NCI-H2029 treated with DMSO at 0.1 percent for 48 hours (cell line): ENCODE measurements at regions not wholly inside any gene's neighbourhood (a gene's known extent, or its start where the extent isn't known, plus 50 kb on each side); places are given as distances from the start of the nearest gene placed in this dataset.

ENCODE experiments used
- DNase-seq: peaks from one replicate; lab custom pipeline; 2025; lab: John Stamatoyannopoulos, UW

DNA sequence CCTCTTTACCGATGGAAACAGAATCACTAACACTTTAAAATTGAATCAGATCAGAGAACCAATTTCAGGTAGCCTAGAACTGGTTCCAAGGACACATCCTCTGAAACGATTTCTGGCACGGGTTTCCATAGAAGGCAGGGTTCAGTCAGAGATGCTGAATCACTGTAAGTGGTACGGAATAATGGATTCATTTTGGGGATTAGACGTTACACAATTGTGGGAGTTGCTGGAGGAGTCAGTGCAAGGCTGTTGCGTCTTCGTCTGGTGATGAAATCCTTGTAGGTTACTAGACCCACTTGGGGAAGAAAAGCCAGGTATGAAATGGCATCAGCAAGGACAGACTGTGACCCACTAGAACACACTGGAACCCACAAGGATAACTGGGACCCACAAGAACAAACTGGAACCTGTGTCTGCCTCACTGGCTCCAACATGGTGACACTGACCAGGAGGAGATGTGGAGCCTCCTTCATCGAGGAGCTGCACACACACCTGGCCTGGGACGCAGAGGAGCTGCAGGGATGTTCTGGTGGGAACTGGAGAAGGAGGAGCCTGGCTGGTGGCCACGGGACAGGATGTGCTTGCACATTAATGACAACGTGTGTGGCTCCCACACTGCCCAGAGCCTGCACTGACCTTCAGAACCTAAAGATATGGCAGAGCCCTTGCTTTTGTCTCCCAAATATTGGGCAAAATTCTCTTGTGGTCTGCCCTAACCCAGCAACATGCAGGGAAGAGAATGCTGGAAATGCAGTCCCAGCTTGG lies 105.1 kb downstream of the TRAPPC11 start:
- DNase-seq, result no peak

DNA sequence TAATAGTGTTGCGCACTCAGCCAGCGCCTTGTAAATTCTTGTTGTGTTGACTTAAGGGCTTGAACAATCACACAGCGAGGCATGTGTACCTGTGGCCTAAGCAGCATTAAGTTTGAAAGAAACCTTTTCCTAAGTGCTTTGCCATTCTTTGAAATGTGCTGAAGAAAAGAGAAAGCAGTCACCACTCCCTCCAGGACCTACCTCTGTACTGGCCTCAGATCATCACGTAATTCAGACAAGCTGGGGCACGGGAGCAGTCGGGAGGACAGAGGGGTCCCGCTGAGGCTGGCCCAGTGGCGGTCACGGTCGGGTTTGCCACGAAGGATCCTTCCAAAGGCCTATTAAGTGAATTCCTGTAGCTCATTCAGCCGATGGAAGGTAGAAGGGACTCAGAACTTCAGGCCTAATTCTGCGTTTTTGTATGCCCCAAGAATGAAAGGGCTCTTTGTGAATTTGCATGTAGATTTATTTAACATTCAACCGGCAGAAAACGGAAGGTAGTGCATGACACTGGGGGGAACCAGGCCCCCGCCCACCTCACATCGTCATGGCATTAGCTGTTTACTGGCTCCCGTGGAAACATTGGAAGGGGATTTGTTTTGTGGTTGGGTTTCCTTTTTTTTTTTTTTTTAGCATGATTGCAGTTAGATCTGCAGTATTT lies 106.3 kb downstream of the TRAPPC11 start:
- no peak for DNase-seq

DNA sequence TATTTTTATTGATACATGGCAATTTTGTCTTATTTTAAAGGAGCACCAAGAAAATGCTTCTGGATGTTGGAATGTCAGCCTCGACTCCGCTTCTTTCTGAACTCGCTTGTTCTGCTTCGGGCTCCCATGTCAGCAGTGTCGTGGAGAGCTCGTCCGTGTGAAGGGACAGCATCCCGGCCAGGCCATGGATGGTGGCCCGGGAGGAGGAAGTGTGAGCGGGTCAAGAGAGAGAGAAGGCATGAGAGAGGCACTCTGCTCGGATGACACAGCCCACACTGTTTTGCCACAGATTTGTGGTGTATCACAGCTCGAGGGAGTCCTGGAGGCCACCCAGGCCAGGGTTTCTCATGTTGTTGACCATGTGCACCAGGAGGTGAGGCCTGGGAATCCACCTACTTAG lies 107.0 kb downstream of the TRAPPC11 start:
- no peak for DNase-seq

DNA sequence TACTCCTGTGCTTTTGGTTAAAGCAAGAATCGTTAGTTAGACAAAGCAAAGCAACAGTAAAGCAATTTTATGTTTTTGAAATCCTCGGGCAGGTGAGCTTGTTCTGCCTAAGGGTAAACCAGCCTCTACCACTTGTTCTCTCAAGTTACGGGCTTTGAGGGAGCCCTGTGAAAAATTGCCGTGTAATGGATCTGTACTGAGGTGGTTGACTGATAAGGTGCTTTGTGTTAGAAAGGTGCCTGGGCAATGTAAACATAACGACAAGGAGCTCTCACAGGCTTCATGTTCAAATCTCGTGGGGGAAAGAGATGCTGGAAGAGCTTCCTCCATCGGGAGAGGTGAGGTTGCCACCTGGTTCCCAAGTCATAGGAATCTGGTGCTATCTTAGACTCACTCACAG lies 111.8 kb downstream of the TRAPPC11 start:
- DNase-seq, result no peak

- no peak for DNase-seq
These were observed 113.3 kb downstream of the TRAPPC11 start for GRCh38 chr4:183772361-183772760.

DNA sequence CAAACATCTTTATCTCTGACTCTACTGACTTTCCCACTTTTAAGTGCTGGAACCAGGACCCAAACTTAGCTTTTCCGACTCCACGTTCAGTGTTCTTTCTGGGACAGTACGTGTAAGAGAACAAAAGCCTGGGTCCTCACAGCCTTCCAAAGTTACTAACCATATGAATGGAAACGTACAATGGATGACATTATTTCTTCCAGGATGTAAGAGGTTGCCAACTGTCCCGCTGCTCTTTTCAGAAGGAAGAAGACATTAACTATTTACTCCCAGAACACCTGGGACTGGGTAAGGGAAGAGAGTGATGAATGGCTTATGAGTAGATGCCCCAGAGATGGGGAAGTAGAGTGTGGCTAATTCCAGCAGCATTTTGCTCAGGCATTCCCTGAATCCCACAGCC lies 114.7 kb downstream of the TRAPPC11 start:
- DNase-seq, result no peak

DNA sequence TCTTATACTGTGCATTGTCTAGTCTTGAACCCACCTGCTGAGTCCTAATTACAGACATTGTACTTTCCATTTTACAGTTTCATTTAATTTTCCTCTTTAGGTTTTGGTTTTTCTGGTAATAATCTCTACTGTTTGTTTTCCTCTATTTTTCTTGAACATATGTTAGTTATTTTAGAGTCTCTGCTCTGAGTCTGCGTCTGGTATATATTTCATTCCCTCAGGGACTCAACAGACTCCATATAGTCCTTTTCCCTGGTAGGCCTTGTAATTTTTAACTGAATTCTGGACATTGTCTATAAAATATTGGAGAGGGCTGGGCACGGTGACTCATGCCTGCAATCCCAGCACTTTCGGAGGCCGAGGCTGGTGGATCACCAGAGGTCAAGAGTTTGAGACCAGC lies 121.8 kb upstream of the STOX2 start:
- DNase-seq, result no peak

GRCh38 chr4:183783991-183784553 lies 121.0 kb upstream of the STOX2 start:
- no peak for DNase-seq

DNA sequence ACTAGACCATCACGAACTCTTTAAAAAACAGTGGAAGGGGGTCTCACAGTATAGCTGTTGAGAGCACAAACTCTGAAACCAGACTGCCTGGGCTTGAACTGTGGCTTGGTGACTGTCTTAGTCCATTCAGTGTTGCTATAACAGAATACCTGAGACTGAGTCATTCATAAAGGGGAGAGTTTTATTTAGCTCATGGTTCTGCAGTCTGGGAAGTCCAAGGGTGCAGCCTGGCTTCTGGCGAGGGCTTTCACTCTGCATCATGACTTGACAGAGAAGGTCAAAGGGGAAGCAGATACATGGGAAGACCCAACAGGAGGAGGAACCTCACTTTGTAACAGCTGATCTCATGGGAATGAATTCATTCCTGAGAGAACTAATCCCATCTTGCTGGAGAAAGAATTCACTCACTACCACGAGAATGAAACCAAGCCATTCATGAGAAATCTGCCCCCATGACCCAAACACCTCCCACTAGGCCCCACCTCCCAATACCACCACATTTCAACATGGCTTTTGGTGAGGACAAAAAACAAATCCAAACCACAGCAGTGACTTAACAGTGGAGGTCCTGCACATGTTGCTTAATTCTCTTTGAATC lies 116.7 kb upstream of the STOX2 start:
- no peak for DNase-seq

DNA sequence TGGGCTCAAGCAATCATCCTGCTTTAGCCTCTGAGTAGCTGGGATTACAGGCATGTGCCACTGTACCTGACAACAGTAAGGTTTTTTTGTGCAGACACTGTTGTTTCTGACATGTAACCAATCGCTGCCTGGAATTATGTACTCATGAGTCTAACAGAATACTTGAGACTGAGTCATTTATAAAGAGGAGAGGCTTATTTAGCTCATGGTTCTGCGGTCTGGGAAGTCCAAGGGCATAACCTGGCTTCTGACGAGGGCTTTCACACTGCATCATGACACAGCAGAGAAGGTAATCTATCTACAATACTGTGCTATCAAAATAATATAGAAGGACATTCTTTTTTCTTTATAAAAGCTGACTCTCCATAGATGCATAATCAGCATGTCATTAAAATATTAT lies 115.5 kb upstream of the STOX2 start:
- DNase-seq, result no peak

DNA sequence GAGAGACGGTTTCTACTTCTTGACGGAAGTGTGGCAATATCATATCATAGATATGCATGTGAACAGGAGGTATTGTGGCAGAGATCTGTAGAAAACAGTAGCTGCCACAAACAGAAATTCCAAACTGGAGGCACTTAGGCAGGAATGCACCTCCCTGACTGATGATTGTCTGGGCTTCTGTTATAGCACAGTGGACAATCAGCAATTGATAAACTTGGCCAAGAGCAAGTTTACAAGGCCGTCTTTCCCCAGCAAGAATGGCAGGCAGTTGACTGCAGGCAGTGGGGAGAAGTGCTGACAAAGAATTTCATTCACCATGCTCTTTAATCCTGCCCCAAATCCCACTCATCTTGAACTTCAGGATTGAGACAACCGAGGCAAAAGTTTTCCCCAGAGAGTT lies 114.4 kb upstream of the STOX2 start:
- DNase-seq, result no peak

DNA sequence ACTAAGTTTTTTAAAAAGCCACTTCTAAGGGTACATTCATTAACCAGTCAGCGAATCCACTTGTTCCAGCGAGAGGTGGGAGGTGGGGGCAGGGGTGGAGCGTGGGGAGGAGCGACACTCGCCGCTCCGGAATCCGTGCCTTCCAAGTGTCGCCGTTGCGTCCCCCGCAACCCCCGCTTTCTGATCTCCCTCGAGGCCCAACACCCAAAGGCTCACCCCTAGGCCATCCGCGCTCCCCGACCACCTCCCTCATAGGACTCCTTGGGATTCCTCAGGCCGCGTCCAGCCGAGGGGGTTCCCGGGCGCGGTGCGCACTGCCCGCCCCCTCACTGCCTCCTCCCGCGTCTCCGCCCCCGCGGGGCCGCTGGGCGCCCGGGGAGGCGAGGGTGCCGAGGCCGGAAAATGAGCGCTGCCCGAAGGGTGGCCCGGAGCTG lies 108.1 kb upstream of the STOX2 start:
- DNase-seq, result no peak

DNA sequence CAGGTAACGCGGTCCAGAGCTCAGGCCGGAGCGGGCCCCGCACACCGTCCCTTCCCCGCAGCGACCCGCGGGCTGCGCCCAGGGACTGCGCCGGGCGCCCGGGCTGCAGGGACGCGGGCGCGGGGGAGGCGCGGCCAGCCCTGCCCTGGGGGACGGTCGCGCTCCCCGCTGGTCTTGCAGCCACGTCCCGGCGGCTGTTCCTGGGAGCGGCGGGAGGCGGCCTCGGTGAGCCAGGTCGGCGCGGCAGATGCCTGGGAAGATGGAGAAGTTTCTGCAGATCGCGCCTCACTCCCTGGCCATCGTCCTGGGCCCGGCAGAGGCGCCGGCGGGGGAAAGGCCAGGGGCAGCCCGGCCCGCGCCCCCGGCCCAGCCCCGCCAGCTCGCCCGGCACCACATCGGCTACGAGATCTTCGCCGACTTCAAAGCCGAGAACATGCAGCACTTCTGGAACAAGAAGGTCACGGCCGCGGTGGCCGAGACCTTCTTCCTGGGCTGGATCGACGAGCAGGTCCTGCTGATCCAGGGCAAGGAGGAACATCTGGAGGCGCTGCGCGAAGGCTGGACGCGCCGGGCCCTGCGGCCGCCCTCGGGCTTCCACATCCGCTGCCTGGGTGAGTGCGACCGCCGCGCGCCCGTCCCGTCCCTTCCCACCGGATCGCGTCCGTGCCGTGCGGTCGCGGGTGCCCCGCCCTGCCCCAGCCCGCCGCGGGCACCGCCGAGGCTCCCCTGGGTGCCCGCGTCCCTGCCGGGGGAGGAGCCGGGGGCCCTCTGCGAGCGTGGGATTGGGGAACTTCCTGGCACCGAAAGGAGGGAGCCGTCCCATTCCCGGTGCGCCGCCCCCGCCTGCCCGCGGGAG lies 107.4 kb upstream of the STOX2 start:
- DNase-seq, result no peak

GRCh38 chr4:183798301-183799253 lies 106.5 kb upstream of the STOX2 start:
- no peak for DNase-seq

GRCh38 chr4:183801457-183802165 lies 103.5 kb upstream of the STOX2 start:
- peak; percentile 10 for DNase-seq

- DNase-seq, result no peak
These were observed 98.8 kb upstream of the STOX2 start for GRCh38 chr4:183806341-183806740.

DNA sequence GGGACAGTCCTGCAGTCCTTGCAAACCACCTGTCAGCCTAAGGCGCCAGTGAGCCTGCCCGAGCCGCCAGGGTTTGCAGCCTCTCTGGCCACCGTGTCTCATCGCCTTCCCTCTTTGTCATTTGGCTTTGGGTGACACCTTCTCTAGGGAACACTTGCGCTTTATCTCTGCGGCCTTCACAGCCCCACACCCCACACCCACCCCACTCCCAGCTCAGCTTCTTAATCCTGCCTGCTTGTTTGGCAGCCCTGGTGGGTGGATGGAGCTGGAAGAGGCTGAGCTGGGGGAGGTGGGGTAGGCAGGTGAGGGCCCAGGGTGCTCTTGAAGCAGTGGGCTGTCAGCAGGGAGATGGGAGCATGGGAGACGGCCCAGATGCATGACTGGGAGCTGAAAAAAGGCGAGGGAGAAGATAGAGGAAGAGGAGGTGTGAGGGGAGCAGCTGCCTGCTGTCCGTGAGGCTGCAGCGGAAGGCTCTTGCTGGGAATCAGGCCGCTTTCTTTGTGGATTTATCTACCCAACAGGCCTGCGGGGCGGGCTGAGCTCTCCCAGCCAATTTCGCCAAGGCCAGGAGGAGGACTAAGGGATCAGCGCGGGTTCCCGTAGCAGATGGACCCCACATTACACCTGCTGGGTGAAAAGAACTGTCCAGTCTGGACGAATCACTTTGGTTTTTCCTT lies 97.5 kb upstream of the STOX2 start:
- DNase-seq, result no peak

GRCh38 chr4:183808097-183808456 lies 97.0 kb upstream of the STOX2 start:
- DNase-seq, result no peak

- no peak for DNase-seq
These were observed 92.5 kb upstream of the STOX2 start for GRCh38 chr4:183812567-183812966.

GRCh38 chr4:183814461-183814860 lies 90.6 kb upstream of the STOX2 start:
- DNase-seq, result no peak
